Upper lobe of right lung (tissue), 1 donor: ENCODE measurements at regions not wholly inside any gene's neighbourhood (a gene's known extent, or its start where the extent isn't known, plus 50 kb on each side); places are given as distances from the start of the nearest gene placed in this dataset.
A peak's percentile ranks its signal among the peaks of the same experiment; 100 is the strongest.

ENCODE experiments used
- ATAC-seq: fragments of 200-7000 bp; cut with Tn5 transposase; one replicate; pipeline ENCODE4 v1.9.1; 2020; ENCODE audit warnings: mild to moderate bottlenecking, moderate library complexity
- DNase-seq: peaks from one replicate; pipeline ENCODE4 v3.0.0-alpha.2; 2020
- H3K27ac ChIP-seq: fragments of 200-600 bp; one replicate; pipeline ENCODE4 v1.8.0; 2022
- H3K27me3 ChIP-seq: fragments of 200-600 bp; one replicate; pipeline ENCODE4 v1.8.0; 2022; ENCODE audit warnings: mild to moderate bottlenecking
- H3K36me3 ChIP-seq: fragments of 200-600 bp; one replicate; pipeline ENCODE4 v1.8.0; 2022
- H3K4me1 ChIP-seq: fragments of 200-600 bp; one replicate; pipeline ENCODE4 v1.8.0; 2022
- H3K4me3 ChIP-seq: fragments of 200-600 bp; one replicate; pipeline ENCODE4 v1.8.0; 2022; ENCODE audit warnings: mild to moderate bottlenecking
- H3K9me3 ChIP-seq: fragments of 200-600 bp; one replicate; pipeline ENCODE4 v1.8.0; 2022
- intact Hi-C: fragments of 100-400 bp; cut with DNase I; formaldehyde crosslinking; loops from one replicate; pipeline ENCODE4 v1.11.0; 2022
- TF ChIP-seq, protein P1 (sequence below): fragments of 200-600 bp; IDR thresholded peaks from one replicate; pipeline ENCODE4 v1.8.0; 2022; ENCODE audit warnings: antibody characterized with exemption
- donor health status: DM: no; HTN: yes; CAD: no; lungs with severe emphysema.

DNA sequence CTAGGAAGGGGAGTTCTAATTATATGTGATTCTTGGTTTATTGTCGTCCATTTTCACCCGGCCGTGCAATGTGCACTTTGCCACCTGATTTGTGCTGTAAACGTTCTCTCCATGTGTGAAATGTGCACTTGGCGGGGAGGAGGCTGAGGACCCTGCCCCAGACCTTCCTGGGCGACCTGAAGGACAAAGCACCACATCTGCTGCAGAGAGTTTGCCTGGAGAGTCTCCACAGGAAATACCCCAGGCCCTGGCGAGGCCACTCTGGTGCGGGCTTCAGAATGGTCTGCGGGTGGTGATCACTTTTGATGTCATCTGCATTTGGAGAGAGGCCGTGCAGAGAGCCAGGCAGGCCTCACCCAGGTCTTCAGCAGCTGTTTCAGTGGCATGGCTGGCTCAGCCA, 224.7 kb downstream of the BRD1 start:
- Histone ChIP-seq H3K36me3 (no peaks in the 10 kb centered on the region), H3K9me3 (no peaks in the 10 kb centered on the region), H3K4me1 (no peaks in the 10 kb centered on the region), H3K27me3 (no peaks in the 10 kb centered on the region), H3K27ac (no peak overlapping the region), H3K4me3 (no peak overlapping the region)
- ATAC-seq, result no peak
- TF ChIP-seq, protein P1, sequence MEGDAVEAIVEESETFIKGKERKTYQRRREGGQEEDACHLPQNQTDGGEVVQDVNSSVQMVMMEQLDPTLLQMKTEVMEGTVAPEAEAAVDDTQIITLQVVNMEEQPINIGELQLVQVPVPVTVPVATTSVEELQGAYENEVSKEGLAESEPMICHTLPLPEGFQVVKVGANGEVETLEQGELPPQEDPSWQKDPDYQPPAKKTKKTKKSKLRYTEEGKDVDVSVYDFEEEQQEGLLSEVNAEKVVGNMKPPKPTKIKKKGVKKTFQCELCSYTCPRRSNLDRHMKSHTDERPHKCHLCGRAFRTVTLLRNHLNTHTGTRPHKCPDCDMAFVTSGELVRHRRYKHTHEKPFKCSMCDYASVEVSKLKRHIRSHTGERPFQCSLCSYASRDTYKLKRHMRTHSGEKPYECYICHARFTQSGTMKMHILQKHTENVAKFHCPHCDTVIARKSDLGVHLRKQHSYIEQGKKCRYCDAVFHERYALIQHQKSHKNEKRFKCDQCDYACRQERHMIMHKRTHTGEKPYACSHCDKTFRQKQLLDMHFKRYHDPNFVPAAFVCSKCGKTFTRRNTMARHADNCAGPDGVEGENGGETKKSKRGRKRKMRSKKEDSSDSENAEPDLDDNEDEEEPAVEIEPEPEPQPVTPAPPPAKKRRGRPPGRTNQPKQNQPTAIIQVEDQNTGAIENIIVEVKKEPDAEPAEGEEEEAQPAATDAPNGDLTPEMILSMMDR, result no peak
- intact Hi-C loops, result no loop called here
- peak; percentile 39 for DNase-seq

DNA sequence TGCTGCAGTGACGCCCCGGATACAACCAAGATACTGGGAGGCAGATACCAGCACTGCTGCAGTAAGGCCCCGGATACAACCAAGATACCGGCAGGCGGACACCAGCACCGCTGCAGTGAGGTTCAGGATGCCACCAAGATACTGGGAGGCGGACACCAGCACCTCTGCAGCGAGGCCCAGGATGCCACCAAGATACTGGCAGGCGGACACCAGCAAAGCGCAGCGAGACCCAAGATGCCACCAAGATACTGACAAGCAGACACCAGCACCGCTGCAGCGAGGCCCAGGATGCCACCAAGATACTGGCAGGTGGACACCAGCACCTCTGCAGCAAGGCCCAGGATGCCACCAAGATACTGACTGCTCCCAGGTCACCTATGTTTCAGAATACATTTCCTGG, 225.2 kb downstream of the BRD1 start:
- no peak for ATAC-seq
- no peak for DNase-seq
- Histone ChIP-seq H3K4me1 (no peaks in the 10 kb centered on the region), H3K9me3 (no peaks in the 10 kb centered on the region), H3K27ac (no peak overlapping the region), H3K36me3 (no peaks in the 10 kb centered on the region), H3K27me3 (no peaks in the 10 kb centered on the region), H3K4me3 (no peak overlapping the region)
- TF ChIP-seq, protein P1, result no peak
- intact Hi-C loops, result no loop called here

DNA sequence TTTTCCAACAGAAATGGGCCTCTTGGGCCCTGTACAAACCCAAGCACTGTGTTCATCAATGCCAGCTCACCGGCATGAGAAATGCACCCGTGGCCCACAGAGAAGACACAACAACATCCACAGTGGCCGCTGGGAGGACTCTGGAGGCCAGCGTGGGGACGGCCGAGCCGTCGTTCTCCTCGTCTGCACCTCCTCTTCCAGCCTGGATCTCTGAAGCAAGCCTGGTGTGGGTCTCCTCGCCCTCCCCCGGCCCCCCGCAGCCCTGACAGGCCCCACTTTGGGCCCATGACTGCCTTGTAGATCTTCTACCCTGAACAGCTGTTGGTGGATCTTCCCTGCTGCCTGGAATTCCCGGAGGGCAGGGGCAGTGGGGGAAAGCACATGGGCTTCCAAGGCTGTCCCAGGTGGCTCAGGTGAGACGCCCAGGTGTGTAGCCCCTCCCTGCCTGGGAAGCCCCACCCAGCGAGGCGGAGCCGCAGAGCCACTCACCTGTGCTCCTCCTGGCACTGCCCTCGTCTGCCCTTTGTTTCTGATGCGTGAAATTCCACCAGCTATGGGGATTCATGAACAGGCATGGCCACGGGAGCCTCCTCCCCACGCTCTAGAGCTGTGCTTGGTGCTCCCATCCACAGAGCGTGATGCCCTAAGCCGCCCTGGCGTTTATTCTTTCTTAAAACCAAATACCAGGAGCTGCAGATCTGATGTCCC, 225.9 kb downstream of the BRD1 start:
- intact Hi-C loops, result no loop called here
- no peak for ATAC-seq
- H3K9me3 ChIP-seq, result no peaks in the 10 kb centered on the region
- TF ChIP-seq, protein P1, result no peak
- no peak overlapping the region for H3K4me3 ChIP-seq
- H3K4me1 ChIP-seq, result no peaks in the 10 kb centered on the region
- no peaks in the 10 kb centered on the region for H3K27me3 ChIP-seq
- no peaks in the 10 kb centered on the region for H3K36me3 ChIP-seq
- H3K27ac ChIP-seq, result no peak overlapping the region
- DNase-seq, result peak; percentile 44

DNA sequence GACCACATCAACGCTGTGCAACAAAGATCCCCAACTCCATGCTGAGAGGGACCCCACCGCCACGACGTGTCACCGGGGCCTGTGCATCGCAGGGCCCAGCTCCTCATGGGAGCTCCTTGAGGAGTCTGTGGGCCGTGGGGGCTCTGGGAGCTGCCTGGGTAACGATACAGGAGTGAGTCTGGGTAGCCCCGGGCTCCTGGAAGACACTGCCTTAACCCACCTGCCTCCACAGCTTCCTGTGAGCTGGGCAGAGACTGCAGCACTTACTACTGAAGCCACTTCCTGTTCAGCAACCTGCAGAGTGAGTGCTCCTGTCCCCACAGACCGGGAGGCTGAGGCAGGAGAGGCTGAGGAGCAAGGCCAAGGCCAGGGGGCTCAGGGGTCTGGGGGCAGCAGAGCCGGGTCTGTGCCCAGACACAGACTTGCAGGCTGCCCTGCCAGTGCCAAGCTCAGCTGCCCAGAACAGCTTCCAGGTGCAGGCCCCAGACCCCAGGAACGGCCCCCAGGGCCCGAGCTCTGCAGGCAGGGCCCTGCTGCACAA, 226.7 kb downstream of the BRD1 start:
- no peak for ATAC-seq
- Histone ChIP-seq H3K27me3 (no peaks in the 10 kb centered on the region), H3K9me3 (no peaks in the 10 kb centered on the region), H3K36me3 (no peaks in the 10 kb centered on the region), H3K27ac (no peak overlapping the region), H3K4me1 (no peaks in the 10 kb centered on the region), H3K4me3 (no peak overlapping the region)
- peak; percentile 53 for DNase-seq
- TF ChIP-seq, protein P1, result no peak
- intact Hi-C loops, result no loop called here

DNA sequence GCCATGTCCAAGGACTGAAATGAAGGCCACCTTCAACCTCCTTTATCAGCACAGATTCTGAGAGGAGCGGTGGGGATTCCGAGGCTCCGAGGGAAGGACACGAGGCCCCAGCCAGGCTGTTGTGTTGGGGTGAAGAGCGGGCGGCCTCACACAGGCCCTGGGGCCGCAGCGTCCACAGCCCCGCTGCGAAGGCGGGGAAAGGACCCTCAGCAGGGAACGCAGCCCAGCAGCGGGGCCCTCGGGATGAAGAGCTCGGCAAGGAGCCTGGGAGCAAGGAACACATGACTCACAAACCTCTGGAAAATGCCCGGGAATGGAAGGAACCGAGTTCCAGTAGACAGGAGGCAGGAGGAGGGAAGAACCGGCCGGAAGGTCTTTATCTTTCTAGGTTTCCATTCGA, 227.2 kb downstream of the BRD1 start:
- H3K9me3 ChIP-seq, result no peaks in the 10 kb centered on the region
- no peaks in the 10 kb centered on the region for H3K27me3 ChIP-seq
- H3K4me3 ChIP-seq, result no peak overlapping the region
- TF ChIP-seq, protein P1, result no peak
- intact Hi-C loops, result no loop called here
- no peak overlapping the region for H3K27ac ChIP-seq
- no peaks in the 10 kb centered on the region for H3K4me1 ChIP-seq
- DNase-seq (peak; percentile 52), ATAC-seq (no peak)
- H3K36me3 ChIP-seq, result no peaks in the 10 kb centered on the region
